HL-60 (cell line): ENCODE measurements at regions not wholly inside any gene's neighbourhood (a gene's known extent, or its start where the extent isn't known, plus 50 kb on each side); places are given as distances from the start of the nearest gene placed in this dataset.

Experiments used
- DNase-seq, 2 experiments: peaks; one replicate each; pipeline ENCODE4 v3.0.0-alpha.2; 2010 to 2020; ENCODE audit warnings: low read depth in 1 of 2, low spot score in 1 of 2
- H3K27ac ChIP-seq: fragments of 250-450 bp; sonication (Bioruptor Pico); replicated peaks from 2 replicates; pipeline ENCODE4 v1.5.1; 2020; ENCODE audit warnings: mild to moderate bottlenecking, moderate library complexity
- H3K27me3 ChIP-seq: fragments of 250-450 bp; sonication (Bioruptor Pico); 2 replicates; pipeline ENCODE4 v1.5.1; 2021; ENCODE audit warnings: mild to moderate bottlenecking, moderate library complexity; ENCODE audit not compliant: insufficient read depth, poor library complexity, severe bottlenecking
- H3K4me3 ChIP-seq: replicated peaks from 2 replicates; pipeline ENCODE4 v1.5.1; 2011; ENCODE audit warnings: mild to moderate bottlenecking, control low read depth, low read length; ENCODE audit not compliant: insufficient read depth
- GABPA ChIP-seq: IDR thresholded peaks from 2 replicates; pipeline ENCODE4 v1.6.1; 2012; ENCODE audit warnings: low read depth
- POLR2AphosphoS5 ChIP-seq: IDR thresholded peaks from 2 replicates; pipeline ENCODE4 v1.6.1; 2012; ENCODE audit warnings: low read depth
- SPI1 ChIP-seq: IDR thresholded peaks from 2 replicates; pipeline ENCODE4 v1.6.1; 2012; ENCODE audit warnings: low read depth, mild to moderate bottlenecking, borderline replicate concordance
- TF ChIP-seq, protein P1 (sequence below): IDR thresholded peaks from one replicate; pipeline ENCODE4 v1.5.1; 2011; ENCODE audit warnings: low read length, control low read depth, inconsistent platforms; ENCODE audit not compliant: insufficient read depth
- TF ChIP-seq, protein P2 (sequence below): IDR thresholded peaks from 2 replicates; pipeline ENCODE4 v1.6.1; 2012; ENCODE audit warnings: low read depth; ENCODE audit not compliant: insufficient replicate concordance

DNA sequence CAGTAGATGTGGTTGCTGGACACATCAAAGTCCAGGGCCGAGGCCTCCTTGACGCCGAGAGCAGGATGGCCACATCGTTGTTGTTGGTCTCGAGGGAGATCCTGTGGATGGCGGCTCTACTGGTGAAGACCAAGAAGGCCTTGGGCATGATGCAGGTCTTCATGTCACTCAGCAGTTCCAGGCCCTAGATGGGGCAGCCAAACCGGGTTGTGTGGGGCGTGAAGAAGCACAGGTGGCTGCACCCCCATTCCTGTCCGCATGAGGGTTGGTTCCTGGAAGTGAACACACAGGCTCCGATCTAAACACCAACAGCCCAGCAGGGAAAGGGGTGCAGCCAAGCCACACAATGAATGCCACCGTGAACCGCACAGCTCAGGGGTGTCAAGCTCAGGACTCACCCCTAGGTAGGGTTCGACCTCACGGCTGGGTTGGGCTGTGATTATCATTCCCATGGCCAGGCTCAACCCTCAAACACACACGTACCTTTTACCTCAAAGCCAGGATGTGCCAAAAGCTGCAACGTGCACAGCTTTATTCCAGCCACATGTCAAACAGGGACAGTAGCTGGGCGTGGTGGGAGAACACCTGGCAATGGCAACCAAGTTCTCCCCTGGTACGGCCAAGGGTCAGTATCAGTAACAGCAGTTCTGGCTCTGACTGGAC is 132.3 kb downstream of the CRYBB2 start:
- TF ChIP-seq, protein P1, sequence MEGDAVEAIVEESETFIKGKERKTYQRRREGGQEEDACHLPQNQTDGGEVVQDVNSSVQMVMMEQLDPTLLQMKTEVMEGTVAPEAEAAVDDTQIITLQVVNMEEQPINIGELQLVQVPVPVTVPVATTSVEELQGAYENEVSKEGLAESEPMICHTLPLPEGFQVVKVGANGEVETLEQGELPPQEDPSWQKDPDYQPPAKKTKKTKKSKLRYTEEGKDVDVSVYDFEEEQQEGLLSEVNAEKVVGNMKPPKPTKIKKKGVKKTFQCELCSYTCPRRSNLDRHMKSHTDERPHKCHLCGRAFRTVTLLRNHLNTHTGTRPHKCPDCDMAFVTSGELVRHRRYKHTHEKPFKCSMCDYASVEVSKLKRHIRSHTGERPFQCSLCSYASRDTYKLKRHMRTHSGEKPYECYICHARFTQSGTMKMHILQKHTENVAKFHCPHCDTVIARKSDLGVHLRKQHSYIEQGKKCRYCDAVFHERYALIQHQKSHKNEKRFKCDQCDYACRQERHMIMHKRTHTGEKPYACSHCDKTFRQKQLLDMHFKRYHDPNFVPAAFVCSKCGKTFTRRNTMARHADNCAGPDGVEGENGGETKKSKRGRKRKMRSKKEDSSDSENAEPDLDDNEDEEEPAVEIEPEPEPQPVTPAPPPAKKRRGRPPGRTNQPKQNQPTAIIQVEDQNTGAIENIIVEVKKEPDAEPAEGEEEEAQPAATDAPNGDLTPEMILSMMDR, result no peak

DNA sequence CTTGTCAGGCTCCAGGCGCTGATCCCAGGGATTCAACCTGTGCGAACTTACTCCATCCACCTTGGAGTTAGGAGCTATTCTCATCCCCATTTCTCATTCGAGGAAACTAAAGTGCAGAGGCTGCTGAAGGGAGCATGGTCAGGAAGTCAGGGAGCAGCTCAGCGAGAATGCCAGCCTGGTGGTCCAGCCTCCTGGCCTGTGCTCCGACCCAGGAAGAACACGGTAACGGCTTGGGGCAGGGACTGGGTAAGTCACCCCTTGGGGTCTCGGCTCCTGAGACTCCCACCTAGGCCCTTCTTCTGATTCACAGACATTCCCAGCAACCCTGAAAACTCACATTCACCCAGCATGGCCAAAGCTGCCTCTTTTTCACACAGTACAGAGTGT is 132.8 kb downstream of the CRYBB2 start:
- Histone ChIP-seq H3K27ac (no peak overlapping the region), H3K27me3 (no peaks in the 10 kb centered on the region), H3K4me3 (no peak overlapping the region)
- TF ChIP-seq GABPA (no peak), POLR2AphosphoS5 (no peak), SPI1 (no peak)
- TF ChIP-seq, protein P1, result no peak
- TF ChIP-seq, protein P2, sequence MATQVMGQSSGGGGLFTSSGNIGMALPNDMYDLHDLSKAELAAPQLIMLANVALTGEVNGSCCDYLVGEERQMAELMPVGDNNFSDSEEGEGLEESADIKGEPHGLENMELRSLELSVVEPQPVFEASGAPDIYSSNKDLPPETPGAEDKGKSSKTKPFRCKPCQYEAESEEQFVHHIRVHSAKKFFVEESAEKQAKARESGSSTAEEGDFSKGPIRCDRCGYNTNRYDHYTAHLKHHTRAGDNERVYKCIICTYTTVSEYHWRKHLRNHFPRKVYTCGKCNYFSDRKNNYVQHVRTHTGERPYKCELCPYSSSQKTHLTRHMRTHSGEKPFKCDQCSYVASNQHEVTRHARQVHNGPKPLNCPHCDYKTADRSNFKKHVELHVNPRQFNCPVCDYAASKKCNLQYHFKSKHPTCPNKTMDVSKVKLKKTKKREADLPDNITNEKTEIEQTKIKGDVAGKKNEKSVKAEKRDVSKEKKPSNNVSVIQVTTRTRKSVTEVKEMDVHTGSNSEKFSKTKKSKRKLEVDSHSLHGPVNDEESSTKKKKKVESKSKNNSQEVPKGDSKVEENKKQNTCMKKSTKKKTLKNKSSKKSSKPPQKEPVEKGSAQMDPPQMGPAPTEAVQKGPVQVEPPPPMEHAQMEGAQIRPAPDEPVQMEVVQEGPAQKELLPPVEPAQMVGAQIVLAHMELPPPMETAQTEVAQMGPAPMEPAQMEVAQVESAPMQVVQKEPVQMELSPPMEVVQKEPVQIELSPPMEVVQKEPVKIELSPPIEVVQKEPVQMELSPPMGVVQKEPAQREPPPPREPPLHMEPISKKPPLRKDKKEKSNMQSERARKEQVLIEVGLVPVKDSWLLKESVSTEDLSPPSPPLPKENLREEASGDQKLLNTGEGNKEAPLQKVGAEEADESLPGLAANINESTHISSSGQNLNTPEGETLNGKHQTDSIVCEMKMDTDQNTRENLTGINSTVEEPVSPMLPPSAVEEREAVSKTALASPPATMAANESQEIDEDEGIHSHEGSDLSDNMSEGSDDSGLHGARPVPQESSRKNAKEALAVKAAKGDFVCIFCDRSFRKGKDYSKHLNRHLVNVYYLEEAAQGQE, result no peak
- DNase-seq, result no peak

More for the DNA sequence above, 132.3 kb downstream of the CRYBB2 start:
- Histone ChIP-seq H3K4me3 (no peak overlapping the region), H3K27me3 (no peaks in the 10 kb centered on the region), H3K27ac (no peak overlapping the region)
- no peak for DNase-seq

DNA sequence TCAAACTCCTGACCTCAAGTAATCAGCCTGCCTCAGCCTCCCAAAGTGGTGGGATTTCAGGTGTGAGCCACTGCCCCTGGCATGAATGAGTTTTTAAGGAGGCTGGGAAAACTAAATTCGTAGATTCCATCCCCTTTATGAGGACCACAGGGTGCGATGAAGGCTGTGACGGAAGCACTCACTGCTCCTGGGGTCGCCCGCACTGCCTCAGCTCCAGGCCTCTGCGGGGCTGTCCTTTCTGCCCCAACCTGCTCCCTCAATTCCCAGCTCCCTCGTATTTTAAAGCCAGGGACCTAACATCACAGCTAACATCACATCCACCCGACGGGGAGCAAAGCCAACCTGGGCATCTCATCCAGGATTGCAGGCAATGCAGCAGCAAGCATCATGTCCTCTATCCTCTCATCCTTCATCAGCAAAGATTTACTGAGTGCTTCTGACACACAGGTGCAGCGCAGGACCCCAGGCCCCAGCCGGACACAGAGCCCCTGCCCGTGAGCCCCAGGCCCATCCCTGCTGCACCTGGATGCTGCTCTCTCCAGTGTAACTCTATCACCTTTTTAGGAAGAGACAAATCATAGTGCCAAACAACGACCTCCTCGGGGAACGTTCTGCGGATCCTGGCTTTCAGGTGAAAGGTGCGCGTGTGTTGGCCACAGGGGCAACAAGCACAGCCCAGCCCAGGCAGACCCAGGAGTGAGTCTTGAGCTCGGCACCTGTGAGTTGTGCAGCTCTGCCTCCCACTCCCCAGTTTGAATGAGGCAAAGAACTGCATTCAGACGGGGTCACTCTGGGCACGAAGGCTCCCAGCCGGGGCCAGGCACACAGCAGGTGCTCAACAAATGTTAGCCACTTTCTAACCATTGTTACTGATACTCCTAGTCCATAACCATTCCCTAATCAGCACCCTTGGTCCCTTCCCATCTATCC is 134.3 kb downstream of the CRYBB2 start:
- TF ChIP-seq POLR2AphosphoS5 (0 out of 2 replicates have a peak, but pooled peaks have one; percentile 6), SPI1 (no peak)
- TF ChIP-seq, protein P1, result no peak
- Histone ChIP-seq H3K27ac (no peak overlapping the region), H3K4me3 (no peak overlapping the region), H3K27me3 (no peaks in the 10 kb centered on the region)
- DNase-seq, result no peak

DNA sequence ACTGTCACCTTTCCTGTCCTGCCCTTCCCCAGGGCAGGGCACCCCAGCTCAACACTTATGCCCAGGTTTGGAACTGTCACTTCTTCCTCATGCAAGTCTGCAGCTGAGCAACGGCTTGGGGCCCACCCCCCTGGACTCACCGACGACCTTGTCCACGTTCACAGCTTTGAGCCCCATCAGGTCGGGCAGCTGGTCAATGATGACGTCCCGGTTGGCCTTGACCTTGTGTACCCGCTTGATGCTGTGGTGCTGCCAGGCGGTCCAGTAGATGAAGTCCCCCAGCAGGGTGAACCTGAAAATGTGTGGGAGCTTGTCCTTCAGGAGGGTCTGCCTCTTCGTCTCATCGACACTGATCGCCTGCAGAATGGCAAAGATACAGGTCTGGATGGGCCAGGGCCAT is 135.0 kb downstream of the CRYBB2 start:
- TF ChIP-seq, protein P2, result no peak
- TF ChIP-seq POLR2AphosphoS5 (no peak), GABPA (no peak), SPI1 (no peak)
- TF ChIP-seq, protein P1, result no peak
- Histone ChIP-seq H3K4me3 (no peak overlapping the region), H3K27me3 (no peaks in the 10 kb centered on the region), H3K27ac (no peak overlapping the region)
- DNase-seq, result no peak
